H9 (cell line): ENCODE measurements at regions not wholly inside any gene's neighbourhood (a gene's known extent, or its start where the extent isn't known, plus 50 kb on each side); places are given as distances from the start of the nearest gene placed in this dataset.
"Not testable (repeated sequence)": the region's sequence is repeated elsewhere in the genome, so short reads cannot be mapped to it uniquely, and the experiment has no call there.

Experiments
- DNase-seq: peaks from one replicate; pipeline ENCODE4 v3.0.0-alpha.2; 2017
- H2AFZ ChIP-seq: one replicate; pipeline ENCODE4 v1.6.1; 2013; ENCODE audit warnings: mild to moderate bottlenecking, low read length, control low read depth, moderate library complexity
- H2AK5ac ChIP-seq: 2 replicates; pipeline ENCODE4 v1.6.1; 2013; ENCODE audit warnings: low read length, control low read depth, mixed read lengths; ENCODE audit not compliant: insufficient read length
- H2BK120ac ChIP-seq: one replicate; pipeline ENCODE4 v1.6.1; 2013; ENCODE audit warnings: low read depth, mild to moderate bottlenecking, low read length, control low read depth, inconsistent platforms; ENCODE audit not compliant: poor library complexity, severe bottlenecking
- H2BK12ac ChIP-seq: 2 replicates; pipeline ENCODE4 v1.6.1; 2013; ENCODE audit warnings: low read length, control low read depth, mixed read lengths, low read depth; ENCODE audit not compliant: insufficient read length
- H2BK15ac ChIP-seq: 2 replicates; pipeline ENCODE4 v1.6.1; 2013; ENCODE audit warnings: low read depth, low read length, control low read depth
- H2BK20ac ChIP-seq: one replicate; pipeline ENCODE4 v1.6.1; 2013; ENCODE audit warnings: low read depth, mild to moderate bottlenecking, low read length, control low read depth, inconsistent platforms; ENCODE audit not compliant: poor library complexity, severe bottlenecking
- H2BK5ac ChIP-seq: 2 replicates; pipeline ENCODE4 v1.6.1; 2013; ENCODE audit warnings: low read length, control low read depth, mixed read lengths; ENCODE audit not compliant: insufficient read length
- H3K14ac ChIP-seq: 2 replicates; pipeline ENCODE4 v1.6.1; 2013; ENCODE audit warnings: low read length, control low read depth; ENCODE audit not compliant: insufficient read depth
- H3K18ac ChIP-seq: 2 replicates; pipeline ENCODE4 v1.6.1; 2013; ENCODE audit warnings: low read depth, mild to moderate bottlenecking, mixed read lengths, low read length, control low read depth; ENCODE audit not compliant: insufficient read length
- H3K23ac ChIP-seq: 2 replicates; pipeline ENCODE4 v1.6.1; 2013; ENCODE audit warnings: low read length, control low read depth, mixed read lengths, low read depth; ENCODE audit not compliant: insufficient read length
- H3K23me2 ChIP-seq: 2 replicates; pipeline ENCODE4 v1.6.1; 2013; ENCODE audit warnings: low read depth, mild to moderate bottlenecking, mixed read lengths, low read length, control low read depth; ENCODE audit not compliant: insufficient read length, poor library complexity, severe bottlenecking
- H3K27ac ChIP-seq: 2 replicates; pipeline ENCODE4 v1.5.1; 2013; ENCODE audit warnings: low read length, control low read depth, mixed read lengths, low read depth; ENCODE audit not compliant: insufficient read length
- H3K27me3 ChIP-seq: 2 replicates; pipeline ENCODE4 v1.6.1; 2013; ENCODE audit warnings: low read length, control low read depth, inconsistent platforms; ENCODE audit not compliant: insufficient read depth
- H3K4ac ChIP-seq: 2 replicates; pipeline ENCODE4 v1.6.1; 2013; ENCODE audit warnings: low read depth, mild to moderate bottlenecking, control low read depth, inconsistent platforms, low read length, moderate library complexity
- H3K4me1 ChIP-seq: 2 replicates; pipeline ENCODE4 v1.6.1; 2013; ENCODE audit warnings: low read length, control low read depth, inconsistent platforms; ENCODE audit not compliant: insufficient read depth
- H3K4me2 ChIP-seq: 2 replicates; pipeline ENCODE4 v1.6.1; 2013; ENCODE audit warnings: low read length, control low read depth, mixed read lengths; ENCODE audit not compliant: insufficient read length, insufficient read depth
- H3K56ac ChIP-seq: 2 replicates; pipeline ENCODE4 v1.6.1; 2013; ENCODE audit warnings: low read depth, mild to moderate bottlenecking, mixed read lengths, low read length, control low read depth; ENCODE audit not compliant: insufficient read length
- H3K79me1 ChIP-seq: 2 replicates; pipeline ENCODE4 v1.6.1; 2013; ENCODE audit warnings: low read depth, mild to moderate bottlenecking, moderate library complexity, low read length, control low read depth, inconsistent platforms; ENCODE audit not compliant: insufficient read depth, poor library complexity, severe bottlenecking
- H3K79me2 ChIP-seq: 2 replicates; pipeline ENCODE4 v1.6.1; 2013; ENCODE audit warnings: low read length, control low read depth, inconsistent platforms; ENCODE audit not compliant: insufficient read depth
- H3K9ac ChIP-seq: 2 replicates; pipeline ENCODE4 v1.6.1; 2013; ENCODE audit warnings: low read length, control low read depth, mixed read lengths; ENCODE audit not compliant: insufficient read length; ENCODE audit errors: extremely low read depth
- H3K9me3 ChIP-seq: one replicate; pipeline ENCODE4 v1.6.1; 2013; ENCODE audit warnings: low read depth, low read length, inconsistent platforms; ENCODE audit not compliant: control insufficient read depth
- H3T11ph ChIP-seq: one replicate; pipeline ENCODE4 v1.6.1; 2013; ENCODE audit warnings: mild to moderate bottlenecking, low read length, control low read depth, inconsistent platforms
- H4K20me1 ChIP-seq: one replicate; pipeline ENCODE4 v1.6.1; 2013; ENCODE audit not compliant: control insufficient read depth, insufficient read length, insufficient read depth
- H4K5ac ChIP-seq: 2 replicates; pipeline ENCODE4 v1.6.1; 2013; ENCODE audit warnings: low read depth, mild to moderate bottlenecking, mixed read lengths, low read length, control low read depth; ENCODE audit not compliant: insufficient read length
- H4K8ac ChIP-seq: replicated peaks from 2 replicates; pipeline ENCODE4 v1.6.1; 2013; ENCODE audit warnings: low read length, control low read depth, mixed read lengths, low read depth; ENCODE audit not compliant: insufficient read length
- H4K91ac ChIP-seq: 2 replicates; pipeline ENCODE4 v1.6.1; 2013; ENCODE audit warnings: low read depth, mild to moderate bottlenecking, moderate library complexity, mixed read lengths, low read length, control low read depth; ENCODE audit not compliant: insufficient read length
- H3K27ac Mint-ChIP-seq, 3 experiments: 2 replicates in 2 of 3; 3 replicates in 1 of 3; pipeline ENCODE4 v1.8.0; 2020 to 2021; ENCODE audit warnings: mixed read lengths in 3 of 3, mild to moderate bottlenecking in 1 of 3, moderate library complexity in 1 of 3
- H3K27me3 Mint-ChIP-seq: 2 replicates; pipeline ENCODE4 v1.8.0; 2021; ENCODE audit warnings: low read depth, mild to moderate bottlenecking, moderate library complexity, mixed read lengths
- H3K36me3 Mint-ChIP-seq, 3 experiments: 2 replicates in 2 of 3; 3 replicates in 1 of 3; pipeline ENCODE4 v1.8.0; 2020 to 2021; ENCODE audit warnings: low read depth in 3 of 3, mixed read lengths in 3 of 3; ENCODE audit not compliant: insufficient read depth in 1 of 3
- H3K4me1 Mint-ChIP-seq, 2 experiments: 2 replicates each; pipeline ENCODE4 v1.8.0; 2020; ENCODE audit warnings: mixed read lengths in 2 of 2
- H3K4me3 Mint-ChIP-seq, 2 experiments: 2 replicates in 1 of 2; 3 replicates in 1 of 2; pipeline ENCODE4 v1.8.0; 2020 to 2021; ENCODE audit warnings: mild to moderate bottlenecking in 2 of 2, mixed read lengths in 2 of 2, moderate library complexity in 1 of 2
- H3K9me3 Mint-ChIP-seq, 2 experiments: 2 replicates in 1 of 2; 3 replicates in 1 of 2; pipeline ENCODE4 v1.8.0; 2020; ENCODE audit warnings: mild to moderate bottlenecking in 2 of 2, mixed read lengths in 2 of 2, moderate library complexity in 1 of 2
- CTCF ChIP-seq: fragments of 200-600 bp; sonication (generic); conservative IDR thresholded peaks from 3 replicates; pipeline ENCODE4 v1.8.0; 2021; ENCODE audit warnings: antibody characterized with exemption, mild to moderate bottlenecking
- WGBS: extraction: QIAGEN DNeasy Blood & Tissue Kit; methylation state at CpG from one replicate; pipeline ENCODE4 v1.1.7; 2013; ENCODE audit warnings: missing lambda C conversion rate, low lambda C conversion rate, mixed read lengths; ENCODE audit not compliant: insufficient read length; ENCODE audit errors: extremely low coverage; 5-methylcytosine and 5-hydroxymethylcytosine counted together

DNA sequence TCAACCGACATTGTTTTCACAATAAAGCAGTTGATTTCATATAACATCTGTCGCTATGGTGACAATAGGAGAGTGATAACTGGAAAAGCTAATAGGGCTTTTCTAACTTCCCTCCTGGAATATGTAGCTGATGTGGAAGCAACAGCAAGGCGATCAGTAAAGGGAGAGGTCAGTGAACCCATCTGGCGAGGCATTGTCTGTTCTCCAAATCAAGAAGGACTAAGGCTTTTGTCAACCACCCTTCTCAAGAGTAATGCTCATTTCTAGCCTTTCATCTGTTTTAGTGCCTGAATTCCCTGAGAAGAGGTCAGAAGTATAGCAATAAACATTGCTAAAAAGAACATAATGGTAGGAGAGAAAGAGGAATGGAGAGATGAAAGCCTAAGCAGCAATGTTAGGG lies 201.3 kb downstream of the AKAP7 start:
- no peak overlapping the region for H2AK5ac ChIP-seq
- H2BK12ac ChIP-seq = no peak overlapping the region
- no peaks in the 10 kb centered on the region for H3K9me3 ChIP-seq
- H3T11ph ChIP-seq = no peak overlapping the region
- H3K27me3 Mint-ChIP-seq = no peaks in the 10 kb centered on the region
- H3K4me3 Mint-ChIP-seq = no peak overlapping the region
- no peak overlapping the region for H3K9ac ChIP-seq
- H2BK5ac ChIP-seq = no peak overlapping the region
- peaks cover 14 to 20% of the 10 kb centered on the region in 2 experiments for H3K9me3 Mint-ChIP-seq
- no peak overlapping the region for H2BK120ac ChIP-seq
- H2BK15ac ChIP-seq = no peak overlapping the region
- no peak overlapping the region for H3K14ac ChIP-seq
- DNase-seq = no peak
- no peaks in the 10 kb centered on the region for H3K79me1 ChIP-seq
- no peaks in the 10 kb centered on the region for H3K79me2 ChIP-seq
- H4K91ac ChIP-seq = no peak overlapping the region
- no CpG with 5 or more reads among the region's 4 CpGs for WGBS
- peak overlapping the region in 1 of 3 experiments; percentile 47; a peak in 1 of 7 replicates for H3K27ac Mint-ChIP-seq
- no peaks in the 10 kb centered on the region for H3K23me2 ChIP-seq
- H3K36me3 Mint-ChIP-seq = peaks cover 18 to 43% (median 21%) of the 10 kb centered on the region in 3 experiments
- no peak overlapping the region for H2BK20ac ChIP-seq
- H3K4me1 ChIP-seq = 0 out of 2 replicates have a peak, but pooled peaks cover 3% of the 10 kb centered on the region
- H4K20me1 ChIP-seq = no peaks in the 10 kb centered on the region
- H3K27me3 ChIP-seq = no peaks in the 10 kb centered on the region
- H3K4me1 Mint-ChIP-seq = peaks cover 14 to 29% of the 10 kb centered on the region in 2 experiments
- TF ChIP-seq CTCF = no peak
- H3K4ac ChIP-seq = no peak overlapping the region
- H3K4me2 ChIP-seq = no peak overlapping the region
- no peak overlapping the region for H3K23ac ChIP-seq
- no peak overlapping the region for H2AFZ ChIP-seq
- no peak overlapping the region for H3K18ac ChIP-seq
- no peak overlapping the region for H4K5ac ChIP-seq
- H3K56ac ChIP-seq = no peak overlapping the region
- no peak overlapping the region for H4K8ac ChIP-seq
- no peak overlapping the region for H3K27ac ChIP-seq

DNA sequence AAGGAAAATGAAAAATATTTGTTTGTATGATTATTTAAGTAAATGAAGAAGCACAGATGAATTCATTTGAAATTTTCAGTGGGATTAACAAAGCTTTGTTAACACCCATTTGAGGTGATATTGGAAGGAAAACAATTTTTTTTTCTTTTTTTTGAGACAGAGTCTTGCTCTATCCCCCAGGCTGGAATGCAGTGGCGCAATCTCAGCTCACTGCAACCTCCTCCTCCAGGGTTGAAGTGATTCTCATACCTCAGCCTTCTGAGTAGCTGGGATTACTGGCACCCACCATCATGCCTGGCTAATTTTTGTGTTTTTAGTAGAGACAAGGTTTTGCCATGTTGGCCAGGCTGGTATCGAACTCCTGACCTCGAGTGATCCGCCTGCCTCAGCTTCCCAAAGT lies 211.6 kb downstream of the AKAP7 start:
- not testable (repeated sequence) for H4K5ac ChIP-seq, H3K27me3 Mint-ChIP-seq, H2BK120ac ChIP-seq, H4K91ac ChIP-seq, H3K36me3 Mint-ChIP-seq, H2AK5ac ChIP-seq, H3T11ph ChIP-seq, H3K27ac ChIP-seq, H3K23ac ChIP-seq, H3K79me2 ChIP-seq, H2BK12ac ChIP-seq, H4K8ac ChIP-seq, H2BK5ac ChIP-seq, H3K4me3 Mint-ChIP-seq, H3K56ac ChIP-seq, H3K9ac ChIP-seq, H2AFZ ChIP-seq, H2BK15ac ChIP-seq, H4K20me1 ChIP-seq, H3K9me3 ChIP-seq, H3K79me1 ChIP-seq, H3K23me2 ChIP-seq, H3K4me1 ChIP-seq, DNase-seq, H3K4me2 ChIP-seq, H3K27ac Mint-ChIP-seq, H3K18ac ChIP-seq, H3K27me3 ChIP-seq, H3K14ac ChIP-seq, H3K4ac ChIP-seq, H3K9me3 Mint-ChIP-seq, H2BK20ac ChIP-seq
- H3K4me1 Mint-ChIP-seq = peaks cover 13 to 22% of the 10 kb centered on the region in 2 experiments
- WGBS = no CpG with 5 or more reads among the region's 4 CpGs
